Gastrocnemius medialis (tissue), 4 donors: ENCODE measurements at regions not wholly inside any gene's neighbourhood (a gene's known extent, or its start where the extent isn't known, plus 50 kb on each side); places are given as distances from the start of the nearest gene placed in this dataset.

Experiments used
- CTCF ChIP-seq, 5 experiments: fragments of 450-650 bp in 3 of 5; fragments of 200-600 bp in 2 of 5; sonication (generic) in 2 of 5; IDR thresholded peaks in 4 of 5; conservative IDR thresholded peaks in 1 of 5; 1 replicate in 4 of 5; 2 replicates in 1 of 5; pipeline ENCODE4 v1.5.1; 2016 to 2019; ENCODE audit warnings: antibody characterized with exemption in 5 of 5, mild to moderate bottlenecking in 3 of 5, moderate library complexity in 3 of 5
- POLR2A ChIP-seq, 2 donors: fragments of 450-650 bp; IDR thresholded peaks; one replicate each; pipeline ENCODE4 v1.6.1; 2017; ENCODE audit warnings: antibody characterized with exemption in 2 of 2, mild to moderate bottlenecking in 2 of 2, moderate library complexity in 2 of 2

GRCh38 chr20:17822540-17823408 lies 123.0 kb downstream of the BANF2 start:
- TF ChIP-seq POLR2A (IDR thresholded peaks at IDR 0.05) (no peak), CTCF (IDR thresholded peaks at IDR 0.05 in 4 of 5, conservative IDR thresholded peaks at IDR 0.05 in 1 of 5) (no peak)
